Loucy (cell line): ENCODE measurements at regions not wholly inside any gene's neighbourhood (a gene's known extent, or its start where the extent isn't known, plus 50 kb on each side); places are given as distances from the start of the nearest gene placed in this dataset.

Experiments
- CTCF ChIP-seq: fragments of 200-600 bp; sonication (generic); conservative IDR thresholded peaks from 2 replicates; pipeline ENCODE4 v1.5.1; 2014; ENCODE audit warnings: mild to moderate bottlenecking, antibody characterized with exemption, low read length
- EZH2phosphoT487 ChIP-seq: fragments of 200-600 bp; IDR thresholded peaks from 2 replicates; pipeline ENCODE4 v1.6.1; 2018; ENCODE audit warnings: antibody characterized with exemption, mild to moderate bottlenecking, moderate library complexity, borderline replicate concordance

- TF ChIP-seq CTCF (no peak), EZH2phosphoT487 (no peak)
These were observed 116.9 kb upstream of the CCDC196 start for GRCh38 chr14:66369157-66369697.
